ENCODE measurements at regions not wholly inside any gene's neighbourhood (a gene's known extent, or its start where the extent isn't known, plus 50 kb on each side); places are given as distances from the start of the nearest gene placed in this dataset.

DNA sequence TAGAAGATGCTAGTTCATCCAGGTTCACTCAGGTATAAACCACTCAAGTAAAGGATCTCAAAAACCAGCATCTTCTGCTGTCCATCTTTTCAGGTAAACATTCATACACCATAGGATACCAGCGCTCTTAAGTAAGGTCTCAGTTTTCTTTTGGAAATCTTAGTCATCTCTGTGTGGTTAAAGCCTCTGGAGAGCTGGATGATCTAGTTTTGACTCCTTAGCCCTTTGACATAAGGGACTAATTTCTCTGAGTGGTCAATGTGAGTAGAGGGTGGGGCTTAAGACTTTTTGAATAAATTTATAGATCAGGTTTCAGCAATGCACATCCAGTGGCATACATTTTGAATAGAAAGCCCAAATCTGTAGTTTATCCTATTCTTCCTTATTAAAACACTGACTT, 92.3 kb downstream of the CTH start:
- TF ChIP-seq, protein P1, sequence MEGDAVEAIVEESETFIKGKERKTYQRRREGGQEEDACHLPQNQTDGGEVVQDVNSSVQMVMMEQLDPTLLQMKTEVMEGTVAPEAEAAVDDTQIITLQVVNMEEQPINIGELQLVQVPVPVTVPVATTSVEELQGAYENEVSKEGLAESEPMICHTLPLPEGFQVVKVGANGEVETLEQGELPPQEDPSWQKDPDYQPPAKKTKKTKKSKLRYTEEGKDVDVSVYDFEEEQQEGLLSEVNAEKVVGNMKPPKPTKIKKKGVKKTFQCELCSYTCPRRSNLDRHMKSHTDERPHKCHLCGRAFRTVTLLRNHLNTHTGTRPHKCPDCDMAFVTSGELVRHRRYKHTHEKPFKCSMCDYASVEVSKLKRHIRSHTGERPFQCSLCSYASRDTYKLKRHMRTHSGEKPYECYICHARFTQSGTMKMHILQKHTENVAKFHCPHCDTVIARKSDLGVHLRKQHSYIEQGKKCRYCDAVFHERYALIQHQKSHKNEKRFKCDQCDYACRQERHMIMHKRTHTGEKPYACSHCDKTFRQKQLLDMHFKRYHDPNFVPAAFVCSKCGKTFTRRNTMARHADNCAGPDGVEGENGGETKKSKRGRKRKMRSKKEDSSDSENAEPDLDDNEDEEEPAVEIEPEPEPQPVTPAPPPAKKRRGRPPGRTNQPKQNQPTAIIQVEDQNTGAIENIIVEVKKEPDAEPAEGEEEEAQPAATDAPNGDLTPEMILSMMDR (IDR thresholded peaks at IDR 0.05), result no peak
- TF ChIP-seq POLR2A (IDR thresholded peaks at IDR 0.05), result no peak

Data from adrenal gland (tissue), 5 donors.